MM.1S (cell line): ENCODE measurements at regions not wholly inside any gene's neighbourhood (a gene's known extent, or its start where the extent isn't known, plus 50 kb on each side); places are given as distances from the start of the nearest gene placed in this dataset.

Experiments
- EZH2phosphoT487 ChIP-seq: fragments of 300-600 bp; sonication (generic); IDR thresholded peaks from 2 replicates; pipeline ENCODE4 v1.6.1; 2018; ENCODE audit warnings: antibody characterized with exemption, low read length
- TF ChIP-seq, protein P1 (sequence below): fragments of 300-600 bp; sonication (generic); IDR thresholded peaks from 2 replicates; pipeline ENCODE4 v1.5.1; 2016; ENCODE audit warnings: antibody characterized with exemption, low read length, mixed read lengths

- TF ChIP-seq, protein P1, sequence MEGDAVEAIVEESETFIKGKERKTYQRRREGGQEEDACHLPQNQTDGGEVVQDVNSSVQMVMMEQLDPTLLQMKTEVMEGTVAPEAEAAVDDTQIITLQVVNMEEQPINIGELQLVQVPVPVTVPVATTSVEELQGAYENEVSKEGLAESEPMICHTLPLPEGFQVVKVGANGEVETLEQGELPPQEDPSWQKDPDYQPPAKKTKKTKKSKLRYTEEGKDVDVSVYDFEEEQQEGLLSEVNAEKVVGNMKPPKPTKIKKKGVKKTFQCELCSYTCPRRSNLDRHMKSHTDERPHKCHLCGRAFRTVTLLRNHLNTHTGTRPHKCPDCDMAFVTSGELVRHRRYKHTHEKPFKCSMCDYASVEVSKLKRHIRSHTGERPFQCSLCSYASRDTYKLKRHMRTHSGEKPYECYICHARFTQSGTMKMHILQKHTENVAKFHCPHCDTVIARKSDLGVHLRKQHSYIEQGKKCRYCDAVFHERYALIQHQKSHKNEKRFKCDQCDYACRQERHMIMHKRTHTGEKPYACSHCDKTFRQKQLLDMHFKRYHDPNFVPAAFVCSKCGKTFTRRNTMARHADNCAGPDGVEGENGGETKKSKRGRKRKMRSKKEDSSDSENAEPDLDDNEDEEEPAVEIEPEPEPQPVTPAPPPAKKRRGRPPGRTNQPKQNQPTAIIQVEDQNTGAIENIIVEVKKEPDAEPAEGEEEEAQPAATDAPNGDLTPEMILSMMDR: no peak
- no peak for TF ChIP-seq EZH2phosphoT487
These were observed 2234.4 kb downstream of the ARAP2 start for GRCh38 chr4:34009951-34010350.
